Muscle of arm (tissue), 1 donor: ENCODE measurements at regions not wholly inside any gene's neighbourhood (a gene's known extent, or its start where the extent isn't known, plus 50 kb on each side); places are given as distances from the start of the nearest gene placed in this dataset.

ENCODE experiments used
- DNase-seq: peaks from one replicate; pipeline ENCODE4 v3.0.0-alpha.2; 2013

- no peak for DNase-seq
These were observed 57.7 kb downstream of the LRRC30 start for GRCh38 chr18:7288544-7288943.

GRCh38 chr18:7290077-7290476, 59.2 kb downstream of the LRRC30 start:
- DNase-seq, result no peak

DNA sequence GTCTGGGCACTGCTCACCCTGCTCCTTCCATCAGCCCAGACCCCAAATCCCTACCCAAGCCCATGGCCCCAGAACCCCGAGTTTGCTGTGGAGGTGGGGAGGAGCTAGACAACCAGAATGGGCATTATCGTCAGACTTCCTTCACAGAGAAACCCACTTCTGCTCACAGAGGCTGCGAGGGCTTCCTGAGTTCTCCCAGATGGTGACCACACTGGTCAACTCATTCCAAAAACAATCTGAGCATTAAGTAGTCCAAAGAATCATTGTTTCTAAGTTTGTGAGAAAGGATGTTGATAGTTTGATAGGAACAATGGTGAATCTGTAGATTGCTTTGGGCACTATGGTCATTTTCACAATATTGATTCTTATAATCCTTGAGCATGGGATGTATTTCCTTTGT, 60.2 kb downstream of the LRRC30 start:
- DNase-seq, result no peak

DNA sequence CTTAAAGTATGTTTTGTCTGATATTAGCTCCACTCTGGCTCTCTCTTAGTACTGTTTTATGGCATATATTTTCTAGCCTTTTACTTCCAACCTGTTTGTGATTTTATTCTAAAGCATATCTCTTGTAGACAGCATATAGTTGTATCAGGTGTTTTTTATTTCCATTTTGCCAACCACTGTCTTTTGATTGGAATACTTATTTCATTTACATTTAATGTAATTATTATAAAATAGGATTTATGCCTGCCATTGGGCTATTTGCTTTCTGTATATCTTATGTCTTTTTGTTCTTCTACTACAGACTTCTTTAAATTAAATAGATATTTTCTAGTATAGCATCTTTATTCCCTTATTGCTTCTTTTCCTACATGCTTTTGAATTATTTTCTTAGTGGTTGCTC, 67.3 kb downstream of the LRRC30 start:
- no peak for DNase-seq

DNA sequence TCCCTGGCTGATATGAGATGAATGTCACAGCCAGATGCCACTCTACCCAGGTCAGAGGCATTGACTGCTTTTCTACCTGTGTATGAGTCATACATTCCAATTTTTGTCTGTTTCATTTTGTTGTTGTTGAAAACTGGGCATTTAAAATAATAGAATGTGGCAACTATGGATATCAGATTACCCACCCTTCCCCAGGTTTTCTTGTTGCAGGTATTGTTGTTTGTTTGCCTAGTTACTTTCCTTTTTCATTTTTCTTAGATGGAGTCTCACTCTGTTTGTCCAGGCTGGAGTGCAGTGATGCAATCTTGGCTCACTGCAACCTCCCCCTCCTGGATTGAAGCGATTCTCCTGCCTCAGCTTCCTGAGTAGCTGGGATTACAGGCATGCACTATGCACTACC, 70.2 kb downstream of the LRRC30 start:
- DNase-seq, result no peak

DNA sequence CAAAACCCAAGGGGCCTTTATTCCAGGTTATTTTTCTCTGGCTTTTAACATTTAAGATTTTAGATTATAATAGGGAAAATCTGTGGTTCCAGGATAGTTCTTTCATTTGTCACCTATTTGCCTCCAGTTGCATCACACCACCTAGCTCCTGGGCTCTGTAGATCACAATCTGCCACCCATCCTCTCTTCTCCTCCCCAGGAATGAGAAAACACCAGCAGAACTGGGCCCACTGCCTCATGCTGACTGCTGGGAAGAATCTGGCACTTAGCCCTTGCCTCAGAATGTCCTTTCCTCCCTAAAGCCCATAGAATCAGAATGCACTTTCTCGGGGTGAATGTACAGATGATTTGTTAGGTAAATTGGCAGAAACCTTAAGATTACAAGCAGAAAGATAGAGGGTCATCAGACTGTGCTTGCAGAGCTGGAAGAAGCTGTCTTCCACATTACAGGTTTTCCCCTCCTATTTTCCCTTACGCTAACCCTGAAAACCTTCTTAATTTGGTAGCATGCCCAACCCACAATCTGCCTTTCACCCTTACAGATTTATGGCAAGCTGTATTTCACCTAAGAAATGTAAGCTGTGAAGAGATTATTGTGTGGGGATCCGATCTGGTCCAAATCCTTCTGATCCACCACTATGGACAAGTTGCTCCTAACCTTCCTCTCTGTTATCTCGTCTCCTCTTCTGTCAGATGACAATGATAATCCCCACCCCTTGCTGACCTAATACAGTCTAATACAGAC, 72.6 kb downstream of the LRRC30 start:
- no peak for DNase-seq

DNA sequence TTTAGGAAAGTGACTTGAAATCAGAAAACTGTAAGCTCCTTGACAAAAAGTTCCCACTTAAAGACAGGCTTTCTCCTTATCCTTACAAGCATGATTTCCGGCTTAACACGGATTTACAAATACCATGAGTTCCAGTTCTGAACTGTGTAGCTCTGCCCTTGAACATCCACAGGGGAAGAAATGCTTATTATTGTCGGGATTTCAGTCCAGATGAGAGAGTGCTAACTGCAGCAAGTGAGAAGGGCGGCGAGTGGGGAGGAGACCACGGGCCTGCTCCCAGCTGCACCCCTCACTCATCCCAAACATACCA, 73.1 kb downstream of the LRRC30 start:
- no peak for DNase-seq

DNA sequence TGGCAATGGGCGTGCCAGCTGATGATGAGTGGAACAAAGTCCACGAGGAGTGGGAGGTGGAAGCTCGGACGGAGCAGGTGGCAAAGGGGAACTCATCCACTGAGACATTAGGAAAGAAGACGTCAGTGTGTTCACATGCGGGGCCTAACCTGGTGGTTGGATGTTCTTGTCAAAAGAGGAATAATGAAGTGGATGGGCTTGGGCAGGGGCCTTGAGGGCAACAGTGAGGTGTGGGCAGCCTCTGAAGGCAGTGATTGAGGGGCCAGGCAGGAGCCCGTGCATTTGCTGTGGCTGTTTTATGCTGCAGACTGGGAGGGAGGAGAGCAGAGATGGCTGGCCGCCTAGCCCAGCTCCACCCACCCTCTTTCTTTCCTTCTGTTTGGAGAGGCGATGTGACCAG, 74.5 kb downstream of the LRRC30 start:
- no peak for DNase-seq

- DNase-seq, result peak; percentile 29
These were observed 76.1 kb downstream of the LRRC30 start for GRCh38 chr18:7307030-7307429.

GRCh38 chr18:7307526-7307925, 76.6 kb downstream of the LRRC30 start:
- DNase-seq, result no peak

DNA sequence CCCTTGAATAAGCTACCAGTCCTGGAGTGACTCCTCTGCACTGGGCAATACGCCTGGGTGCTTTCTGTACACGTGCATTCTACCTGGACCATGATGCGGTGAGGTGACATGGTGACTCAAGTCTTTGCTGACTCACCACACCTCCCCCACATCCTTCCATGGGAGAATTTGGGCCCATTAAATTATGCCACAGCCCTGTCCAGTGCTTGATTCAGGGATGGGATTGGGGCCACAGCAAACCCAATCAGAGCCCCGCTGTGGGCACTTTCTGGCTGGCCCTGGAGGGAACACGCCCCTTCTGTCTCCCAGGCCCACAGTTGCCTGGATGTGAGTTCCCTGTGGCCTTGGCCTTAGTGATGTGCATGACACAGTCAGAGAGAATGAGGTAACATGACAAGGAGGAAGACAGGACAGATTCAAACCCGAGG, 86.9 kb downstream of the LRRC30 start:
- no peak for DNase-seq

DNA sequence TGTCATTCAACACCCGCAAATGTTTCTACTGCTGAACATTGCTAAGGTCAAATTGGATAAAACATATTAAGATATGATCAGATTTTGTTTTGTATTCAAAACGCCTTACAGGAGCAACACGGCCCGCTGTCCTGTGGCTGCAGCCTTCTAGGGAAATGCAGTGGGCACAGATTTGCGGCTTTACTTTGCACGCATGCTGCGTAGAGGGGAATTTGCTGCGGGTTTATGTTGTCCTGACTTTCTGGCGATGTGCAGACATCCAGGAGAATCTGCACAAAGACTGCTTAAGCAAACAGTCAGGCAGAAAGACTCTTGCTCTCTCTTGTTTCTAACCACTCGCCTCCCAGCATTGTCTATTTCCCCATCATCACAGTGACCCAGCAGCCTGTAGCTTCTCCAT, 88.3 kb downstream of the LRRC30 start:
- no peak for DNase-seq

GRCh38 chr18:7321831-7322230, 90.9 kb downstream of the LRRC30 start:
- no peak for DNase-seq

- no peak for DNase-seq
These were observed 92.1 kb downstream of the LRRC30 start for GRCh38 chr18:7322817-7323485.

DNA sequence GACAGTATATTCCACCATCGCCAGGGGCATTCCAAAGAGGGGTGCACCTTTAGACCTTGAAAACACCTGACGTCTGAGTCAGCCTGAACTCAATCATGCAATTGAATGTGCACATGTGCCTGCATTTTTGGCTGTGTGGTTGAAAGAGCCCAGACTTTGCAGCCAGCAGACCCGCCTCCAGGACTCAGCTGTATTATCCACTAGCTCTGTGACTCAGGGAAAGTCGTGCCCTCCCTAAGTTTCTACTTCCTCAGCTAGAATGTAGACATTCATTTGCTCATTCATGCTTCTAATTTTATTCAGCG, 94.2 kb downstream of the LRRC30 start:
- no peak for DNase-seq

GRCh38 chr18:7329016-7329415, 98.1 kb downstream of the LRRC30 start:
- DNase-seq, result no peak

DNA sequence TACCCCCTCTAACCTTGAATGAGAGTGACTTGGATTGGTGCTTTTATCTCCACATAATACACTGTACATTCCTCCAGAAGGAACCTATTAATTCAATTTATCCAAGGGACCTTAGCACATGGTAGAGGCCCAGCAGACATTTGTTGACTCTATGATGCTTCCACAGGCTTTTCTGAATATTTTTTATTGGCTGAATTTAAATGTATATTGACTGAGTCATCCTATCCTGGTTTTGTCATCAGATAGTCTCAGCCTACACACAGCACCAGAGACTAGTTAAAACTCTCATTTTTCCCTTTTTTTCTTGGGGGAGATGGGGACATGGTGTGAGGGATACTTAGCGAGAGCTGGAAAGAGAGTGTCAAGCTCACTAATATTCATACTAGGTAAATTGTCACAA, 101.6 kb downstream of the LRRC30 start:
- DNase-seq, result no peak

DNA sequence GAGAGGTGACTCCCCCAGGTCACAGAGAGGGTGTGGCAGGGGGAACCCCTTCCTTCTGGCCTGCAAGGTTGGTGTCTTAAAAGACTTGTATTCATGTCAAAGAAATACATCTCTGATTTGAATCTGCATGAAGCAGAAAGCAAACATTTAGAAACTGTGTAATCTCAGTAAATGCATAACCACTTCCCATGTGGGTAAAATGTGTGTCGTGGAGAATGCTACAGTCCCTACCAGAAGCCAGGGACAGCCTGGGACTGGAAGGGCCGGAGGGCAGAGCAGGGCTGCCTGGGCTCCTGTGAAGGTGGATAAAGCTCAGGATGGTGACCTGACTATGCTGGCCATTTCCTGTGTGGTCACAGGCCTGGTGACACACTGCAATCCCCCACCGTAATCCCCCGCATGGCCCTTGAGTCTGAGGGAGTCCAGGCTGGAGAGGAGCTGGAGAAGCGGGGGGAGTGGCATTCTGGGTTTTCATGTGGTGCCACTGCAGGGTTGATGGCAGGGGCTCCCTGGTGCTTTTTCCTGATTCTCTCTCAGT, 102.2 kb downstream of the LRRC30 start:
- DNase-seq, result no peak

- no peak for DNase-seq
These were observed 104.2 kb downstream of the LRRC30 start for GRCh38 chr18:7334973-7335568.

- DNase-seq, result no peak
These were observed 105.7 kb downstream of the LRRC30 start for GRCh38 chr18:7336623-7337022.

- DNase-seq, result no peak
These were observed 108.0 kb downstream of the LRRC30 start for GRCh38 chr18:7338846-7339245.

DNA sequence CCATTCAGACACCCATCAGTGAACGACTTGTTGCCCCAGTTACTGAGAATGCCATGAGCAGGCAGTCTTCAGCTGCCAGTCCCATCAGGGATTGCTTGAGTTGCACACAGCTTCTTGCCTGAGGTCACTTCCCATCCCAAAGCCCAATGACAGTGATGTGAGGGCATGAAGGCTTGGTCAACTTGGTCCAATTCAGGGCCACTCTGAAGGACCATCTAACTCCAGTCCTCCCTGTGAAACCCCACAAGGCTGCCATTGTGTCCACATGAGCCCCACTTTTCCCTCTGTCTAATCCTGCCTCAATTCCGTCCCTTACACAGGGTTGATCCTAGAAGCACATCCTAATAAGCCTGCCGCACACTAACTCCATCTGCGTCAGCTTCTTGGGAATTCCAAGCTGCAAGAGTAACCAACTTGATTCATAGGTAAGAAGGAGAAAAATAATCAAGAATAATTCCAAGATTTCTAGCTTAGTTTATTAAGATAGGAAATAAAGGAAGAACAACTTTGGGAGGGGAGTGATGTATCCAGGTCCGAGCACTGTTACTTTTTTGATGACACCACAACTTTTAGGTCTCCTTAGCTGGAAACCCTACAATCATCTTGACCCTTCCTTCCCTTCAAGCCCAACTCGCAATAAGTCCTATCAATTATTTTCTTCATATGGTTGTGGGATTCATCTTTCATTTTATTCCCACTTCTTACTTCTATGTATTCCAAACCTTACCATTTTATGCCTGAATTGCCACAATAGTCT, 110.9 kb downstream of the LRRC30 start:
- no peak for DNase-seq
